BJ (cell line): ENCODE measurements at regions not wholly inside any gene's neighbourhood (a gene's known extent, or its start where the extent isn't known, plus 50 kb on each side); places are given as distances from the start of the nearest gene placed in this dataset.

ENCODE experiments used
- CTCF ChIA-PET: fragments of 350-600 bp; formaldehyde crosslinking; extraction: SDS; loops from one replicate; lab custom pipeline; 2021; ENCODE audit warnings: antibody characterized with exemption, inconsistent platforms; lab: Yijun Ruan, JAX
- POLR2A ChIA-PET: fragments of 300-600 bp; sonication (Branson Sonifier 250); formaldehyde crosslinking; extraction: SDS; loops from one replicate; lab custom pipeline; 2021; ENCODE audit warnings: antibody characterized with exemption; lab: Charles Lee
- DNase-seq: peaks from one replicate; pipeline ENCODE4 v3.0.0-alpha.2; 2011; ENCODE audit warnings: low read depth
- H3K27me3 ChIP-seq: 2 replicates; pipeline ENCODE4 v1.6.0; 2011; ENCODE audit warnings: low read length; ENCODE audit not compliant: control insufficient read depth, insufficient read depth
- H3K36me3 ChIP-seq: 2 replicates; pipeline ENCODE4 v1.5.1; 2011; ENCODE audit warnings: low read length; ENCODE audit not compliant: control insufficient read depth, insufficient read depth
- H3K4me3 ChIP-seq: 2 replicates; pipeline ENCODE4 v1.5.1; 2011; ENCODE audit warnings: low read depth, mild to moderate bottlenecking, control low read depth, low read length
- CTCF ChIP-seq: IDR thresholded peaks from 2 replicates; pipeline ENCODE4 v1.5.1; 2011; ENCODE audit warnings: low read depth, mild to moderate bottlenecking, control low read depth, inconsistent platforms, low read length, moderate library complexity; ENCODE audit not compliant: insufficient read depth

GRCh38 chr11:116541460-116541859 is 231.3 kb downstream of the BUD13 start:
- Histone ChIP-seq H3K27me3 (peaks cover 2% of the 10 kb centered on the region; the same call in 1 of the 2 replicates), H3K36me3 (no peaks in the 10 kb centered on the region), H3K4me3 (no peak overlapping the region)
- no peak for DNase-seq
- ChIA-PET POLR2A (no interaction called here), CTCF (interaction anchor here (0.9 kb wide), 1 partner anchor 35 kb away, joined by 4 read pairs; no protein-coding TSS in a partner anchor)
- TF ChIP-seq CTCF: no peak

- CTCF ChIA-PET: interaction anchor here (0.9 kb wide), 1 partner anchor 36 kb away, joined by 4 read pairs; no protein-coding TSS in a partner anchor
Measured at GRCh38 chr11:116540645-116541304, 232.0 kb downstream of the BUD13 start.

GRCh38 chr11:116539836-116540418 is 232.9 kb downstream of the BUD13 start:
- ChIA-PET POLR2A (no interaction called here), CTCF (no interaction called here)
- no peak overlapping the region for H3K4me3 ChIP-seq
- DNase-seq: no peak
- peaks cover 4% of the 10 kb centered on the region; the same call in 1 of the 2 replicates for H3K27me3 ChIP-seq
- no peaks in the 10 kb centered on the region for H3K36me3 ChIP-seq
- no peak for TF ChIP-seq CTCF

More at GRCh38 chr11:116540645-116541304, 232.0 kb downstream of the BUD13 start:
- TF ChIP-seq CTCF: no peak
- no peaks in the 10 kb centered on the region for H3K36me3 ChIP-seq
- peaks cover 2% of the 10 kb centered on the region; the same call in 1 of the 2 replicates for H3K27me3 ChIP-seq
- no peak for DNase-seq
- POLR2A ChIA-PET: no interaction called here
- H3K4me3 ChIP-seq: no peak overlapping the region

GRCh38 chr11:116539211-116539610 is 233.6 kb downstream of the BUD13 start:
- POLR2A ChIA-PET: no interaction called here

More at GRCh38 chr11:116539211-116539610, 233.6 kb downstream of the BUD13 start:
- H3K36me3 ChIP-seq: no peaks in the 10 kb centered on the region
- H3K4me3 ChIP-seq: no peak overlapping the region
- H3K27me3 ChIP-seq: peaks cover 4% of the 10 kb centered on the region
- no peak for TF ChIP-seq CTCF
- CTCF ChIA-PET: no interaction called here
- no peak for DNase-seq
